NT2/D1 (cell line): ENCODE measurements at regions not wholly inside any gene's neighbourhood (a gene's known extent, or its start where the extent isn't known, plus 50 kb on each side); places are given as distances from the start of the nearest gene placed in this dataset.
"Not testable (repeated sequence)": the region's sequence is repeated elsewhere in the genome, so short reads cannot be mapped to it uniquely, and the experiment has no call there.

ENCODE experiments used
- DNase-seq: peaks from one replicate; pipeline ENCODE4 v3.0.0-alpha.2; 2011; ENCODE audit warnings: low read depth, low spot score
- H3K27me3 ChIP-seq: 2 replicates; pipeline ENCODE4 v1.6.0; 2011; ENCODE audit warnings: mild to moderate bottlenecking; ENCODE audit not compliant: insufficient read length, insufficient read depth
- H3K36me3 ChIP-seq: 2 replicates; pipeline ENCODE4 v1.6.1; 2011; ENCODE audit warnings: mild to moderate bottlenecking, low read length, mixed read lengths; ENCODE audit not compliant: insufficient read depth, insufficient read length
- H3K4me1 ChIP-seq: 2 replicates; pipeline ENCODE4 v1.5.1; 2011; ENCODE audit not compliant: insufficient read depth, insufficient read length
- H3K4me3 ChIP-seq: 2 replicates; pipeline ENCODE4 v1.5.1; 2011; ENCODE audit warnings: low read depth; ENCODE audit not compliant: insufficient read length
- H3K9ac ChIP-seq: 2 replicates; pipeline ENCODE4 v1.6.0; 2011; ENCODE audit warnings: low read depth; ENCODE audit not compliant: insufficient read length
- H3K9me3 ChIP-seq: 2 replicates; pipeline ENCODE4 v1.5.1; 2011; ENCODE audit warnings: mild to moderate bottlenecking, low read length; ENCODE audit not compliant: insufficient read depth
- SUZ12 ChIP-seq: IDR thresholded peaks from 2 replicates; pipeline ENCODE4 v1.6.1; 2011; ENCODE audit not compliant: insufficient read length, insufficient read depth; ENCODE audit errors: extremely low read depth
- YY1 ChIP-seq: IDR thresholded peaks from 2 replicates; pipeline ENCODE4 v1.6.1; 2011; ENCODE audit not compliant: insufficient read length, insufficient read depth
- ZNF274 ChIP-seq: IDR thresholded peaks from 2 replicates; pipeline ENCODE4 v1.6.1; 2011; ENCODE audit warnings: mild to moderate bottlenecking, low read depth, low read length

GRCh38 chr12:24360057-24360456, 410.6 kb upstream of the SOX5 start:
- Histone ChIP-seq H3K9me3 (no peaks in the 10 kb centered on the region), H3K4me3 (no peak overlapping the region), H3K36me3 (no peaks in the 10 kb centered on the region), H3K4me1 (no peaks in the 10 kb centered on the region), H3K27me3 (no peaks in the 10 kb centered on the region), H3K9ac (no peak overlapping the region)
- TF ChIP-seq SUZ12 (no peak), YY1 (no peak), ZNF274 (no peak)
- DNase-seq, result no peak

DNA sequence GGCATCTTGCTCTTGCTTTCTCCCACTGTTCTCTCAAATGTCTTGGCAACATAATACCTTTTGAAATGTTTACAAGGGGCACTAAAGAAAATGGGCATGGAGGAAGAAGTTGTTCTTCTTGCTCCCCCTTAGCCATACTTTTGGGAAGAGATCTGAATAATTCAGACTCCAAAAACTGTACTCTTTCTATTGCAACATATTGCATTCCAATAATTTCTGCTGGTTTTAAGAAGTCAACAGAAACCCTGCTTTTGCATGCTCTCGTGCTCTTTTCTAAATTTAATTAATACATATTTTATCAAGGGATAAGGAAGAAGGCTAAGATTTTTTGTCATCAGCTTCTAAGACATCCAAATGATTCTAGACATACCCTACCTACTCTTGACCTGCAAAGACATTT, 409.9 kb upstream of the SOX5 start:
- H3K36me3 ChIP-seq, result no peaks in the 10 kb centered on the region
- no peaks in the 10 kb centered on the region for H3K9me3 ChIP-seq
- H3K9ac ChIP-seq, result no peak overlapping the region
- no peaks in the 10 kb centered on the region for H3K4me1 ChIP-seq
- TF ChIP-seq ZNF274 (no peak), YY1 (no peak), SUZ12 (no peak)
- no peaks in the 10 kb centered on the region for H3K27me3 ChIP-seq
- no peak for DNase-seq
- H3K4me3 ChIP-seq, result no peak overlapping the region

DNA sequence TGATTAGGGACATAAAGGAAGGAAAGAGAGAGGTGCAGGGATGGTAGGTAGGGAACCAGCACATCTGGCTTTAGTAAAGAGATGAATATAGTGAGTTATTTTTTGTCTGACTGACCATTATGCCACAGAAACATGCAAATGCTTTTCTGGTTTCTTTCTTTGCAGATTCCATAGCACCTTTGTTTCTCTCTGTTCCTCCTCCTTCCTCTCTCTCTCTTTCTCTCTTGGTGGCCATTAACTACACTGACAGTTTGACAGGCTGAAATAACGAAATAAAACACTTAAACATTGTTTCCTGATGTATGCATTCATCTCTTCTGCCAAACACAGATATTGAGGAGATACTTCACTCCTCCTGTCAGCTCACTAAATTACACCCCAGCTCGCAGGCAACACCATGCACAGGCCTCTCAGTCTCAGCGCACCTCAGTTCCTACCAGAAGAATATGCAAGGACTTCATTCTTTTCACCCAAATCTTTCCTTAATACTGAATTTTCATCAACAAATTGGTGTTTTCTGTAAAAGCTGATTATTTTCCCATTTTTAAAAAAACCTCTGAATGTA, 406.9 kb upstream of the SOX5 start:
- no peaks in the 10 kb centered on the region for H3K36me3 ChIP-seq
- no peaks in the 10 kb centered on the region for H3K9me3 ChIP-seq
- H3K4me1 ChIP-seq, result no peaks in the 10 kb centered on the region
- no peak for DNase-seq
- H3K27me3 ChIP-seq, result no peaks in the 10 kb centered on the region
- no peak overlapping the region for H3K9ac ChIP-seq
- no peak overlapping the region for H3K4me3 ChIP-seq
- TF ChIP-seq ZNF274 (no peak), SUZ12 (no peak), YY1 (no peak)

DNA sequence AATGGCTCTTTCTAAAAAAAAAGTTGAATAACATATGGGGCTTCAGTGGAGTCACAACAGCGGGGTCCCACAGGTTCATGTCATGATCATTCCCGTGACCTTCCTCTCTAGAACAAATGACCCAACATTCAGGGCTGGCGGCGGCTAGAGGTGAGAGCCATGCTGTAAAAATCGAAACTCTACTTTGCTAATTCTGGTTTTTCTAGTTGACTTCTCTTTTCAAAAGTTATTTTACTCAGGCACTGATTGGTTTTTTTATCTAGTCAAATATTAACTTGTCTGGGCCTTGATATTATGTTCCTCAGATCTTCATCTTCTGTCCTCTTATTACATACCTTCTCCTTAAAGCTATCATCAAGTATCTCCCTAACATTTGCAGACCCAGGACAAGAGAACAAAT, 402.9 kb upstream of the SOX5 start:
- H3K36me3 ChIP-seq, result no peaks in the 10 kb centered on the region
- H3K9ac ChIP-seq, result no peak overlapping the region
- no peaks in the 10 kb centered on the region for H3K4me1 ChIP-seq
- no peaks in the 10 kb centered on the region for H3K27me3 ChIP-seq
- no peak overlapping the region for H3K4me3 ChIP-seq
- no peaks in the 10 kb centered on the region for H3K9me3 ChIP-seq
- no peak for DNase-seq
- no peak for TF ChIP-seq SUZ12
- TF ChIP-seq YY1, result no peak
- no peak for TF ChIP-seq ZNF274

DNA sequence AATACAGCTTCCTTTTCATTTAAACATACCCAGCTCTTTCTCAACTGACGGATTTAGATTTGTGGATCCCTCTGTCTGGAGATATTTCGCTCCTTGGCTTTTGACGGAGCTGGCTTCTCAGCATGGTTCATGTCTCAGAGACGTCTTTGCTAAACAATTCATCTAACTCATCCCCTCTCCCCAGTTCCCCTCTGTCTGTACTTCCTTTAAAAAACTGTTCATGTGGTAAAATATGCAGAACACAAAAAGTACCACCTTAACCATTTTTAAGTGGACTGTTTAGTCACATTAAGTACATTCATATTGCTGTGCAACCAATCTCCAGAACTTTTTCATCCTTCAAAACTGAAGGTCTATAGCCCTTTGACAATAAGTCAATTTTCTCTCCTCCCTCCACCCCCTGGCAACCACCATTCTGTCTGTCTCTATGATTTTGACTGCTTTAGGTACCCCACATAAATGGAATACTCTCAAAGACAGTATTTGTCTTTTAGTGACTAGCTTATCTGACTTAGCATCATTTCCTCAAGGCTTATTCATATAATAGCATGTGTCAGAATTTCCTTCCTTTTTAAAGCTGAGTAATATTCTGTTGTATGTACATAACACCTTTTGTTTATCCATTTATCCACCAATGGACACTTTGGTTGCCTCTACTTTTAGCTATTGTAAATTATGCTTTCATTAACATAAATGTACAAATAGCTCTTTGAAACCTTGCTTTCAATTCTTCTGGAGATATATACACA, 399.8 kb upstream of the SOX5 start:
- Histone ChIP-seq H3K9me3 (no peaks in the 10 kb centered on the region), H3K36me3 (no peaks in the 10 kb centered on the region), H3K27me3 (no peaks in the 10 kb centered on the region), H3K4me1 (no peaks in the 10 kb centered on the region), H3K9ac (no peak overlapping the region), H3K4me3 (no peak overlapping the region)
- TF ChIP-seq YY1 (no peak), SUZ12 (no peak), ZNF274 (no peak)
- DNase-seq, result no peak

GRCh38 chr12:24348180-24348579, 398.7 kb upstream of the SOX5 start:
- H3K36me3 ChIP-seq, H3K9ac ChIP-seq, H3K4me3 ChIP-seq, DNase-seq, H3K27me3 ChIP-seq, H3K9me3 ChIP-seq, H3K4me1 ChIP-seq: not testable (repeated sequence)

DNA sequence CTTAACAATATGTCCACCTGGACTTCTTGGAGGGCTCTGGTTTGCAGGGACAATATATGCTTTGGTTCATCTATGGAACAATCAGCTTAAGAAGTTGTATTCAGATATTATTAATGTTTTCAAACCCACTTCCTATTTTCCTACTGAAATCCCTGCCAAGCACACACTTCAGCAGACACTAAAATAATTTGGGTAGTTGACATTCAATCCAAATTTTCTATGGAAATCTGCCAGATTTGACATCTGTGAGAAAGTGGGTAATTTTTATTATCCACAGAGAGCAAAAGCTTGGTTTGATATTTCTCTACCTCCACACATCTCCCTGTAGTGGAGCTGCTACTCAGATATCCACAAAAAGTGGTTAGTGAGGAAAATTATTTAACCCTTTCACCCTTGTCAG, 378.8 kb upstream of the SOX5 start:
- Histone ChIP-seq H3K36me3 (no peaks in the 10 kb centered on the region), H3K9ac (no peak overlapping the region), H3K9me3 (no peaks in the 10 kb centered on the region), H3K4me1 (no peaks in the 10 kb centered on the region), H3K27me3 (no peaks in the 10 kb centered on the region), H3K4me3 (no peak overlapping the region)
- no peak for TF ChIP-seq YY1
- TF ChIP-seq SUZ12, result no peak
- no peak for TF ChIP-seq ZNF274
- DNase-seq, result no peak
